Loucy (cell line): ENCODE measurements at regions not wholly inside any gene's neighbourhood (a gene's known extent, or its start where the extent isn't known, plus 50 kb on each side); places are given as distances from the start of the nearest gene placed in this dataset.

Experiments used
- H2AFZ ChIP-seq: fragments of 200-600 bp; sonication (generic); 2 replicates; pipeline ENCODE4 v1.6.0; 2016; ENCODE audit warnings: antibody characterized with exemption, mild to moderate bottlenecking, low read length, moderate library complexity
- H3F3A ChIP-seq: fragments of 200-600 bp; 2 replicates; pipeline ENCODE4 v1.6.0; 2016; ENCODE audit warnings: antibody characterized with exemption, low read depth, mild to moderate bottlenecking
- H3K27me3 ChIP-seq: fragments of 200-600 bp; sonication (generic); 2 replicates; pipeline ENCODE4 v1.6.1; 2014; ENCODE audit warnings: low read length, mild to moderate bottlenecking; ENCODE audit not compliant: insufficient read depth, poor library complexity, severe bottlenecking
- H3K36me3 ChIP-seq: fragments of 200-600 bp; sonication (generic); 2 replicates; pipeline ENCODE4 v1.6.1; 2016; ENCODE audit warnings: low read length; ENCODE audit not compliant: insufficient read depth
- H3K4me1 ChIP-seq: fragments of 200-600 bp; sonication (generic); 2 replicates; pipeline ENCODE4 v1.5.1; 2014; ENCODE audit warnings: low read length, mild to moderate bottlenecking; ENCODE audit not compliant: insufficient read depth, poor library complexity, severe bottlenecking
- H3K4me2 ChIP-seq: fragments of 200-600 bp; sonication (generic); 2 replicates; pipeline ENCODE4 v1.6.0; 2014; ENCODE audit warnings: antibody characterized with exemption, low read length, low read depth, mild to moderate bottlenecking; ENCODE audit not compliant: poor library complexity, severe bottlenecking
- H3K4me3 ChIP-seq: fragments of 200-600 bp; sonication (generic); 2 replicates; pipeline ENCODE4 v1.5.1; 2014; ENCODE audit warnings: low read length, mild to moderate bottlenecking, mixed read lengths; ENCODE audit not compliant: poor library complexity, severe bottlenecking
- H3K79me2 ChIP-seq: fragments of 200-600 bp; sonication (generic); 2 replicates; pipeline ENCODE4 v1.6.1; 2014; ENCODE audit warnings: low read length; ENCODE audit not compliant: insufficient read depth
- H3K9ac ChIP-seq: fragments of 200-600 bp; sonication (generic); 2 replicates; pipeline ENCODE4 v1.6.0; 2014; ENCODE audit warnings: mild to moderate bottlenecking, low read depth, low read length, moderate library complexity; ENCODE audit not compliant: poor library complexity, severe bottlenecking
- H3K9me2 ChIP-seq: fragments of 200-600 bp; sonication (generic); replicated peaks from 2 replicates; pipeline ENCODE4 v1.6.1; 2016; ENCODE audit warnings: low read depth, low read length, mixed read lengths
- H3K9me3 ChIP-seq: fragments of 200-600 bp; sonication (generic); 2 replicates; pipeline ENCODE4 v1.6.1; 2014; ENCODE audit warnings: mild to moderate bottlenecking, antibody characterized with exemption, low read length, low read depth; ENCODE audit not compliant: insufficient read depth
- H4K20me1 ChIP-seq: fragments of 200-600 bp; sonication (generic); 2 replicates; pipeline ENCODE4 v1.6.0; 2014; ENCODE audit warnings: antibody characterized with exemption, low read length, mild to moderate bottlenecking; ENCODE audit not compliant: insufficient read depth, poor library complexity, severe bottlenecking
- CTCF ChIP-seq: fragments of 200-600 bp; sonication (generic); conservative IDR thresholded peaks from 2 replicates; pipeline ENCODE4 v1.5.1; 2014; ENCODE audit warnings: mild to moderate bottlenecking, antibody characterized with exemption, low read length
- EZH2phosphoT487 ChIP-seq: fragments of 200-600 bp; IDR thresholded peaks from 2 replicates; pipeline ENCODE4 v1.6.1; 2018; ENCODE audit warnings: antibody characterized with exemption, mild to moderate bottlenecking, moderate library complexity, borderline replicate concordance

- Histone ChIP-seq H3K4me2 (no peak overlapping the region), H3K79me2 (no peaks in the 10 kb centered on the region), H3K36me3 (no peaks in the 10 kb centered on the region), H3F3A (no peaks in the 10 kb centered on the region), H3K9me2 (no peaks in the 10 kb centered on the region), H3K9me3 (no peaks in the 10 kb centered on the region), H3K27me3 (no peaks in the 10 kb centered on the region), H3K4me1 (no peaks in the 10 kb centered on the region), H3K4me3 (no peak overlapping the region), H4K20me1 (no peaks in the 10 kb centered on the region), H3K9ac (no peak overlapping the region), H2AFZ (no peak overlapping the region)
- TF ChIP-seq EZH2phosphoT487 (no peak), CTCF (peak; percentile 26; the same call in 1 of the 2 replicates)
Measured at GRCh38 chr5:155594270-155594669, 580.7 kb downstream of the KIF4B start.

- Histone ChIP-seq H3K4me2 (no peak overlapping the region), H3K9ac (no peak overlapping the region), H3K36me3 (no peaks in the 10 kb centered on the region), H3K9me3 (no peaks in the 10 kb centered on the region), H3K79me2 (no peaks in the 10 kb centered on the region), H4K20me1 (no peaks in the 10 kb centered on the region), H2AFZ (no peak overlapping the region), H3F3A (no peaks in the 10 kb centered on the region), H3K4me1 (no peaks in the 10 kb centered on the region), H3K9me2 (no peaks in the 10 kb centered on the region), H3K27me3 (no peaks in the 10 kb centered on the region), H3K4me3 (no peak overlapping the region)
- no peak for TF ChIP-seq CTCF
- no peak for TF ChIP-seq EZH2phosphoT487
Measured at GRCh38 chr5:155595791-155596190, 582.2 kb downstream of the KIF4B start.

- no peak overlapping the region for H3K4me2 ChIP-seq
- no peaks in the 10 kb centered on the region for H3K36me3 ChIP-seq
- no peaks in the 10 kb centered on the region for H3K4me1 ChIP-seq
- no peak overlapping the region for H3K9ac ChIP-seq
- H3K4me3 ChIP-seq = no peak overlapping the region
- TF ChIP-seq CTCF (no peak), EZH2phosphoT487 (no peak)
- no peak overlapping the region for H2AFZ ChIP-seq
- no peaks in the 10 kb centered on the region for H4K20me1 ChIP-seq
- no peaks in the 10 kb centered on the region for H3K9me2 ChIP-seq
- no peaks in the 10 kb centered on the region for H3K9me3 ChIP-seq
- no peaks in the 10 kb centered on the region for H3K27me3 ChIP-seq
- no peaks in the 10 kb centered on the region for H3K79me2 ChIP-seq
- H3F3A ChIP-seq = no peaks in the 10 kb centered on the region
Measured at GRCh38 chr5:155598552-155598951, 585.0 kb downstream of the KIF4B start.
